Cardiac fibroblast (primary cell): ENCODE measurements at regions not wholly inside any gene's neighbourhood (a gene's known extent, or its start where the extent isn't known, plus 50 kb on each side); places are given as distances from the start of the nearest gene placed in this dataset.

Source experiments
- DNase-seq, 2 donors: peaks; one replicate each; pipeline versions ENCODE4 v3.0.0 to v3.0.0-alpha.2; 2010; ENCODE audit warnings: low read depth in 2 of 2
- H3K4me3 ChIP-seq, 2 donors: replicated peaks in 1 of 2; 1 replicate in 1 of 2; 2 replicates in 1 of 2; pipeline ENCODE4 v1.5.1; 2011; ENCODE audit warnings: low read depth in 2 of 2, low read length in 2 of 2, mild to moderate bottlenecking in 2 of 2, moderate library complexity in 1 of 2
- TF ChIP-seq, protein P1 (sequence below): IDR thresholded peaks from one replicate; pipeline ENCODE4 v1.5.1; 2011; ENCODE audit warnings: low read depth, mild to moderate bottlenecking, low read length, inconsistent platforms

DNA sequence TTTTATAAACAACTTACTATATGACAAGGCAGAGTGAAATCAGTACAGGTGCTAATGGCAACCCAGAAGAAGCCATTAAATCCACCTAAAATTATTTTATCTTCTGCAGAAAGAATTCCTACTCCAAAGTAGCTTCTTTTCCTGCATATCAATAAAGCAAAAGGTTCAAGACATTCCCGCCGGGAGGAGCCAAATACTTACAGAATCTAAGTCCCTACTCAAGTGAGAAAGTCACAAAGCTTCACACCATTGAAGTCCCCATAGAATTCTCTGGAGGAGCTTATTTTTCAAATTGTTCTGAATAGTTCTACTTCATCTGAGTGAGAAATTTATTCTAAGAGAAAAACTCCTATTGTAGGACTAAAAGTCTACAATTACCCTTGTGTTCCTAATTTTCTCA, 233.7 kb upstream of the HNRNPA3 start:
- DNase-seq: peak in 1 of 2 donors; percentile 7
- TF ChIP-seq, protein P1, sequence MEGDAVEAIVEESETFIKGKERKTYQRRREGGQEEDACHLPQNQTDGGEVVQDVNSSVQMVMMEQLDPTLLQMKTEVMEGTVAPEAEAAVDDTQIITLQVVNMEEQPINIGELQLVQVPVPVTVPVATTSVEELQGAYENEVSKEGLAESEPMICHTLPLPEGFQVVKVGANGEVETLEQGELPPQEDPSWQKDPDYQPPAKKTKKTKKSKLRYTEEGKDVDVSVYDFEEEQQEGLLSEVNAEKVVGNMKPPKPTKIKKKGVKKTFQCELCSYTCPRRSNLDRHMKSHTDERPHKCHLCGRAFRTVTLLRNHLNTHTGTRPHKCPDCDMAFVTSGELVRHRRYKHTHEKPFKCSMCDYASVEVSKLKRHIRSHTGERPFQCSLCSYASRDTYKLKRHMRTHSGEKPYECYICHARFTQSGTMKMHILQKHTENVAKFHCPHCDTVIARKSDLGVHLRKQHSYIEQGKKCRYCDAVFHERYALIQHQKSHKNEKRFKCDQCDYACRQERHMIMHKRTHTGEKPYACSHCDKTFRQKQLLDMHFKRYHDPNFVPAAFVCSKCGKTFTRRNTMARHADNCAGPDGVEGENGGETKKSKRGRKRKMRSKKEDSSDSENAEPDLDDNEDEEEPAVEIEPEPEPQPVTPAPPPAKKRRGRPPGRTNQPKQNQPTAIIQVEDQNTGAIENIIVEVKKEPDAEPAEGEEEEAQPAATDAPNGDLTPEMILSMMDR: no peak
- no peak overlapping the region for H3K4me3 ChIP-seq

DNA sequence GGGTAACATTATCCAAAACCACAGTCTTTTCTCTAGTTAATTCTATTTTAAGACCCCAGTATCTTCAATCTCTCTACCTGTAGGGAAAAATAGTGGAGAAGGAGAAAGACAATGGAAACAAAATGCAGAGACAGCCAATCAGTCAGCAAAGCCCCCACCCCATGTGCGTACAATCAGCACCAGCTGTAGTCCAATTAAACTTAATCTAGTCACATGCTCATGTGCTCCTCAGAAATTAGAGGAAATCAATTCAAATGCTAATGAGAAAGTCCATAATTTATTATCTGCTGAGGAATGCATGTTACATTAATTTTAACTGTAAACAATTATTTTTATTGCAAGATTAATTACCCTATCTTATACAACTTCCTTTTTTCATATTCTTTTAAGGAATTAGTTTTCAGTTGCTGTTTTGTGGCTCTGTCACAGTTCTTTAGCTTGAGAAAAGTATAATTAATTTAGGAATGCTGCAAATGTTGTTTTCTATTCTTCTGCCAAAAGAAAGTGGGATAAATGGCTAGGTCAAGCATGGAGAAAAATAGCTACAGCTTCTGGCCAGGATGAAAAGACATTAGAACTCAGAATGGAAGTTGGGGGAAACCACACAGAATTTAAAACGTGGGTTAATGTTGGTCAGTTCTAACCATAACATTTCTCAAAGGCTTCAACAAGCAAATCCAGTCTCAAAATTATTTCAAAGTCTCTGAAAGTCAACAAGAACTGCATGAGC, 232.4 kb upstream of the HNRNPA3 start:
- TF ChIP-seq, protein P1: no peak
- H3K4me3 ChIP-seq: no peak overlapping the region
- no peak for DNase-seq

GRCh38 chr2:176984987-176985386, 227.6 kb upstream of the HNRNPA3 start:
- no peak for DNase-seq
- H3K4me3 ChIP-seq: no peak overlapping the region
- TF ChIP-seq, protein P1: no peak

- DNase-seq: no peak
- H3K4me3 ChIP-seq: no peak overlapping the region
- TF ChIP-seq, protein P1: no peak
Measured at GRCh38 chr2:176985871-176986270, 226.7 kb upstream of the HNRNPA3 start.

DNA sequence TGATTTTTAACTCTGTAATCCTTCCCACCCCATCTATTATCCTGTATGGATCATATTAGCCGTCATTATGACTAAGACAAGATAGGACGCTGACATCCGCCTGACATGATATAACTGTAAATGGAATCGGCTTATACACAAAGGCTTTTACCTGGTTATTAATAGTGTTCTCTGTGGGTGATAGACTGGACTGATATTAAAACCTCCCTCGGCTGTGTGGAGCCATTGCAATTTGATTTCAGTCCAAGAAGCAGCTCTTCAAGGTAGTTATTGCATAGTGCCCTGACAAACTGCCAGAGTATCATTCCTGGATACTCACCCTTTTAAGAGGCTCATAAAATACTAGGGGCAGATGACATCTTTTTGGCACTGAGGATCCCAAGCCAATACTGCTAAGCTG, 226.1 kb upstream of the HNRNPA3 start:
- TF ChIP-seq, protein P1: no peak
- no peak overlapping the region for H3K4me3 ChIP-seq
- DNase-seq: no peak

- H3K4me3 ChIP-seq: no peak overlapping the region
- no peak for DNase-seq
- TF ChIP-seq, protein P1: no peak
Measured at GRCh38 chr2:176991411-176991810, 221.2 kb upstream of the HNRNPA3 start.
